Naive B cell (primary cell): ENCODE measurements at regions not wholly inside any gene's neighbourhood (a gene's known extent, or its start where the extent isn't known, plus 50 kb on each side); places are given as distances from the start of the nearest gene placed in this dataset.
A peak's percentile ranks its signal among the peaks of the same experiment; 100 is the strongest.
"Not testable (repeated sequence)": the region's sequence is repeated elsewhere in the genome, so short reads cannot be mapped to it uniquely, and the experiment has no call there.

ENCODE experiments used
- ATAC-seq, 2 donors: fragments of 150-1000 bp; cut with Tn5 transposase; 2 replicates each; pipeline ENCODE4 v1.10.0; 2021; ENCODE audit warnings: low read depth in 2 of 2, mild to moderate bottlenecking in 2 of 2, moderate library complexity in 2 of 2
- DNase-seq: peaks from one replicate; pipeline ENCODE4 v3.0.0; 2022
- H3K27ac Mint-ChIP-seq, 6 donors: one replicate each; pipeline ENCODE4 v1.8.0; 2020 to 2022; ENCODE audit warnings: mild to moderate bottlenecking in 6 of 6, mixed read lengths in 6 of 6, moderate library complexity in 5 of 6, inconsistent platforms in 2 of 6
- H3K27me3 Mint-ChIP-seq, 3 donors: one replicate each; pipeline ENCODE4 v1.8.0; 2021 to 2022; ENCODE audit warnings: mixed read lengths in 3 of 3, mild to moderate bottlenecking in 1 of 3
- H3K36me3 Mint-ChIP-seq, 2 donors: one replicate each; pipeline ENCODE4 v1.8.0; 2020 to 2022; ENCODE audit warnings: mixed read lengths in 2 of 2, inconsistent platforms in 1 of 2, mild to moderate bottlenecking in 1 of 2
- H3K4me1 Mint-ChIP-seq, 3 donors: one replicate each; pipeline ENCODE4 v1.8.0; 2020 to 2022; ENCODE audit warnings: mixed read lengths in 3 of 3, inconsistent platforms in 1 of 3, mild to moderate bottlenecking in 1 of 3, moderate library complexity in 1 of 3
- H3K4me3 Mint-ChIP-seq, 8 donors: one replicate each; pipeline ENCODE4 v1.8.0; 2020 to 2022; ENCODE audit warnings: mild to moderate bottlenecking in 8 of 8, mixed read lengths in 8 of 8, moderate library complexity in 8 of 8, inconsistent platforms in 2 of 8
- H3K9me3 Mint-ChIP-seq, 7 donors: one replicate each; pipeline ENCODE4 v1.8.0; 2020 to 2022; ENCODE audit warnings: mixed read lengths in 7 of 7, mild to moderate bottlenecking in 5 of 7, inconsistent platforms in 2 of 7, moderate library complexity in 1 of 7

GRCh38 chr3:32042867-32043266 lies 61.3 kb downstream of the ZNF860 start:
- H3K27ac Mint-ChIP-seq, DNase-seq, H3K27me3 Mint-ChIP-seq, ATAC-seq, H3K4me1 Mint-ChIP-seq, H3K4me3 Mint-ChIP-seq: not testable (repeated sequence)
- H3K36me3 Mint-ChIP-seq, result peaks cover 0 to 12% of the 10 kb centered on the region in 2 donors
- H3K9me3 Mint-ChIP-seq, result peaks cover 5 to 26% (median 14%) of the 10 kb centered on the region in 7 donors

GRCh38 chr3:32045091-32045915 lies 61.1 kb upstream of the GPD1L start:
- peaks cover 5 to 26% (median 14%) of the 10 kb centered on the region in 7 donors for H3K9me3 Mint-ChIP-seq
- peaks cover 0 to 12% of the 10 kb centered on the region in 2 donors for H3K36me3 Mint-ChIP-seq
- ATAC-seq (no peak), DNase-seq (no peak)
- peak overlapping the region in 2 of 6 donors; percentile 26 to 30 for H3K27ac Mint-ChIP-seq
- no peaks in the 10 kb centered on the region for H3K4me1 Mint-ChIP-seq
- H3K4me3 Mint-ChIP-seq, result no peak overlapping the region
- no peaks in the 10 kb centered on the region for H3K27me3 Mint-ChIP-seq

GRCh38 chr3:32046102-32046501 lies 60.3 kb upstream of the GPD1L start:
- H3K27me3 Mint-ChIP-seq, result peaks cover 0 to 2% (median 0%) of the 10 kb centered on the region in 3 donors
- peaks cover 5 to 23% (median 14%) of the 10 kb centered on the region in 7 donors for H3K9me3 Mint-ChIP-seq
- no peak overlapping the region for H3K4me3 Mint-ChIP-seq
- no peak for DNase-seq
- H3K36me3 Mint-ChIP-seq, result peaks cover 0 to 12% of the 10 kb centered on the region in 2 donors
- no peaks in the 10 kb centered on the region for H3K4me1 Mint-ChIP-seq
- no peak for ATAC-seq
- H3K27ac Mint-ChIP-seq, result peak overlapping the region in 2 of 6 donors; percentile 40 to 60

GRCh38 chr3:32048487-32049182 lies 57.8 kb upstream of the GPD1L start:
- no peaks in the 10 kb centered on the region for H3K4me1 Mint-ChIP-seq
- H3K36me3 Mint-ChIP-seq, result peaks cover 0 to 3% of the 10 kb centered on the region in 2 donors
- no peak for DNase-seq
- H3K4me3 Mint-ChIP-seq, result no peak overlapping the region
- ATAC-seq, result no peak
- H3K27ac Mint-ChIP-seq, result no peak overlapping the region
- peaks cover 0 to 5% (median 0%) of the 10 kb centered on the region in 7 donors for H3K9me3 Mint-ChIP-seq
- peaks cover 0 to 4% (median 0%) of the 10 kb centered on the region in 3 donors for H3K27me3 Mint-ChIP-seq

- Mint-ChIP-seq H3K27me3 (peaks cover 0 to 4% (median 0%) of the 10 kb centered on the region in 3 donors), H3K36me3 (peaks cover 0 to 3% of the 10 kb centered on the region in 2 donors), H3K27ac (no peak overlapping the region), H3K9me3 (peaks cover 0 to 3% (median 0%) of the 10 kb centered on the region in 7 donors), H3K4me3 (no peak overlapping the region), H3K4me1 (no peaks in the 10 kb centered on the region)
- DNase-seq (no peak), ATAC-seq (no peak)
Observed at GRCh38 chr3:32049916-32050315, 56.5 kb upstream of the GPD1L start.

GRCh38 chr3:32052230-32052629 lies 54.2 kb upstream of the GPD1L start:
- not testable (repeated sequence) for H3K36me3 Mint-ChIP-seq

GRCh38 chr3:32052851-32053250 lies 53.6 kb upstream of the GPD1L start:
- not testable (repeated sequence) for DNase-seq, H3K27me3 Mint-ChIP-seq, H3K4me3 Mint-ChIP-seq, H3K4me1 Mint-ChIP-seq, ATAC-seq, H3K36me3 Mint-ChIP-seq, H3K9me3 Mint-ChIP-seq
- peak overlapping the region in 1 of 6 donors; percentile 16 for H3K27ac Mint-ChIP-seq

More at GRCh38 chr3:32052230-32052629, 54.2 kb upstream of the GPD1L start:
- not testable (repeated sequence) for DNase-seq, H3K27me3 Mint-ChIP-seq, H3K9me3 Mint-ChIP-seq, H3K4me3 Mint-ChIP-seq, H3K4me1 Mint-ChIP-seq, ATAC-seq, H3K27ac Mint-ChIP-seq

- Mint-ChIP-seq H3K9me3 (peaks cover 0 to 3% (median 0%) of the 10 kb centered on the region in 7 donors), H3K27me3 (no peaks in the 10 kb centered on the region), H3K27ac (no peak overlapping the region), H3K36me3 (peaks cover 0 to 3% of the 10 kb centered on the region in 2 donors), H3K4me3 (no peak overlapping the region), H3K4me1 (peaks cover 0 to 8% (median 3%) of the 10 kb centered on the region in 3 donors)
- ATAC-seq, result no peak
- no peak for DNase-seq
Observed at GRCh38 chr3:32056559-32057290, 49.7 kb upstream of the GPD1L start.
